Karpas-422 (cell line): ENCODE measurements at regions not wholly inside any gene's neighbourhood (a gene's known extent, or its start where the extent isn't known, plus 50 kb on each side); places are given as distances from the start of the nearest gene placed in this dataset.

Experiments
- DNase-seq: peaks from one replicate; pipeline ENCODE4 v3.0.0-alpha.2; 2015
- H2AFZ ChIP-seq: fragments of 200-600 bp; sonication (generic); 2 replicates; pipeline ENCODE4 v1.6.1; 2014; ENCODE audit warnings: antibody characterized with exemption, low read length, mixed read lengths
- H3K27ac ChIP-seq: fragments of 200-600 bp; sonication (generic); 2 replicates; pipeline ENCODE4 v1.5.1; 2014; ENCODE audit warnings: mild to moderate bottlenecking, low read length, moderate library complexity
- H3K27me3 ChIP-seq: fragments of 200-600 bp; sonication (generic); 2 replicates; pipeline ENCODE4 v1.6.1; 2014; ENCODE audit warnings: low read length, mixed read lengths
- H3K36me3 ChIP-seq: fragments of 200-600 bp; sonication (generic); 2 replicates; pipeline ENCODE4 v1.6.1; 2014; ENCODE audit warnings: low read length, mixed read lengths; ENCODE audit not compliant: insufficient read depth
- H3K4me1 ChIP-seq: fragments of 200-600 bp; sonication (generic); 2 replicates; pipeline ENCODE4 v1.6.1; 2014; ENCODE audit warnings: mild to moderate bottlenecking, low read length, mixed read lengths
- H3K4me2 ChIP-seq: fragments of 200-600 bp; sonication (generic); 2 replicates; pipeline ENCODE4 v1.6.1; 2014; ENCODE audit warnings: low read length, low read depth, mild to moderate bottlenecking; ENCODE audit not compliant: poor library complexity, severe bottlenecking
- H3K4me3 ChIP-seq: fragments of 200-600 bp; sonication (generic); 2 replicates; pipeline ENCODE4 v1.5.1; 2014; ENCODE audit warnings: mild to moderate bottlenecking, antibody characterized with exemption, low read length, mixed read lengths
- H3K79me2 ChIP-seq: fragments of 200-600 bp; sonication (generic); 2 replicates; pipeline ENCODE4 v1.6.1; 2014; ENCODE audit warnings: mild to moderate bottlenecking, low read length, mixed read lengths
- H3K9ac ChIP-seq: fragments of 200-600 bp; sonication (generic); 2 replicates; pipeline ENCODE4 v1.6.0; 2014; ENCODE audit warnings: low read length
- H3K9me2 ChIP-seq: fragments of 200-600 bp; sonication (generic), shearing (Covaris generic); replicated peaks from 2 replicates; pipeline ENCODE4 v1.6.0; 2014; ENCODE audit warnings: mild to moderate bottlenecking, low read length, moderate library complexity; ENCODE audit not compliant: insufficient read depth
- H3K9me3 ChIP-seq: fragments of 300-700, 200-600 bp; sonication (generic); 2 replicates; pipeline ENCODE4 v1.6.1; 2014; ENCODE audit warnings: low read length, mixed read lengths
- H4K20me1 ChIP-seq: fragments of 200-600 bp; sonication (generic); 2 replicates; pipeline ENCODE4 v1.6.1; 2014; ENCODE audit warnings: mild to moderate bottlenecking, antibody characterized with exemption, low read length, low read depth; ENCODE audit not compliant: insufficient read depth

- no peak for DNase-seq
Measured at GRCh38 chrX:151476604-151477303, 79.7 kb downstream of the VMA21 start.

GRCh38 chrX:151478058-151478457 lies 81.1 kb downstream of the VMA21 start:
- no peaks in the 10 kb centered on the region; the same call in 1 of the 2 replicates for H3K9me3 ChIP-seq
- H2AFZ ChIP-seq, result no peak overlapping the region
- H3K36me3 ChIP-seq, result no peaks in the 10 kb centered on the region
- H3K9me2 ChIP-seq, result no peaks in the 10 kb centered on the region
- no peaks in the 10 kb centered on the region for H3K27me3 ChIP-seq
- H3K9ac ChIP-seq, result no peak overlapping the region
- H3K4me3 ChIP-seq, result no peak overlapping the region
- no peak overlapping the region for H3K4me2 ChIP-seq
- H3K27ac ChIP-seq, result no peak overlapping the region
- H4K20me1 ChIP-seq, result no peaks in the 10 kb centered on the region
- no peaks in the 10 kb centered on the region for H3K4me1 ChIP-seq
- H3K79me2 ChIP-seq, result no peaks in the 10 kb centered on the region
- DNase-seq, result no peak

More at GRCh38 chrX:151476604-151477303, 79.7 kb downstream of the VMA21 start:
- H3K9ac ChIP-seq, result no peak overlapping the region
- H3K4me1 ChIP-seq, result no peaks in the 10 kb centered on the region
- no peak overlapping the region for H3K4me3 ChIP-seq
- H3K36me3 ChIP-seq, result no peaks in the 10 kb centered on the region
- H4K20me1 ChIP-seq, result no peaks in the 10 kb centered on the region
- H3K4me2 ChIP-seq, result no peak overlapping the region
- H2AFZ ChIP-seq, result no peak overlapping the region
- H3K27ac ChIP-seq, result no peak overlapping the region
- no peaks in the 10 kb centered on the region for H3K9me2 ChIP-seq
- no peaks in the 10 kb centered on the region for H3K27me3 ChIP-seq
- H3K79me2 ChIP-seq, result no peaks in the 10 kb centered on the region
- no peaks in the 10 kb centered on the region for H3K9me3 ChIP-seq

GRCh38 chrX:151488677-151489076 lies 74.8 kb upstream of the PASD1 start:
- Histone ChIP-seq H2AFZ (no peak overlapping the region), H3K4me2 (no peak overlapping the region), H4K20me1 (no peaks in the 10 kb centered on the region), H3K9ac (no peak overlapping the region), H3K9me2 (no peaks in the 10 kb centered on the region), H3K27ac (no peak overlapping the region), H3K4me1 (no peaks in the 10 kb centered on the region), H3K27me3 (no peaks in the 10 kb centered on the region), H3K79me2 (no peaks in the 10 kb centered on the region), H3K36me3 (no peaks in the 10 kb centered on the region), H3K4me3 (no peak overlapping the region), H3K9me3 (no peaks in the 10 kb centered on the region)
- DNase-seq, result peak; percentile 72

DNA sequence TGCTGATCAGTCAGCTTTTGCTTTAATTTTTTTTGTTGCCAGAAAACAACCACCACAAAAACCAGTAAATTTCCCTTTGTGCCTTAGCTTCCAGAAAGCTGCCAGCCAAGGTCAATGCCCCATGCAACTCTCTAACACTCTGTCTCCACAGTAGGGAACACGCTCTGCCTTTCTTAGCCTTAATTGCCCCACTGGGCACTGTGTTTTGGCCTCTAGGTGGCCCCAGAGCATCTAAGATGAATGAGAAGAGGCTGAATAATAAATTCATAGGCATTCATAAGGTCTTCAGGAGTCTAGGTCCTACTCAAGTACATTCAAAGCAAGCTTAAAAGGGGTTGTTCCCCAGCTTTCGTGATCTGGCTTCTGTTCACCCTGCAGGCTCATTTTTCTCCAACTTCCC lies 57.7 kb upstream of the PASD1 start:
- Histone ChIP-seq H3K4me3 (no peak overlapping the region), H3K79me2 (no peaks in the 10 kb centered on the region), H3K27me3 (no peaks in the 10 kb centered on the region), H3K27ac (no peak overlapping the region), H2AFZ (no peak overlapping the region), H3K4me2 (no peak overlapping the region), H3K9me2 (no peaks in the 10 kb centered on the region), H3K4me1 (no peaks in the 10 kb centered on the region), H3K36me3 (no peaks in the 10 kb centered on the region), H4K20me1 (no peaks in the 10 kb centered on the region), H3K9me3 (no peaks in the 10 kb centered on the region), H3K9ac (no peak overlapping the region)
- DNase-seq, result peak; percentile 82

GRCh38 chrX:151510203-151510602 lies 53.3 kb upstream of the PASD1 start:
- Histone ChIP-seq H3K9me2 (no peaks in the 10 kb centered on the region), H3K27me3 (no peaks in the 10 kb centered on the region), H2AFZ (no peak overlapping the region), H3K4me1 (no peaks in the 10 kb centered on the region), H3K79me2 (no peaks in the 10 kb centered on the region), H3K9ac (no peak overlapping the region), H3K4me2 (no peak overlapping the region), H3K4me3 (no peak overlapping the region), H3K36me3 (no peaks in the 10 kb centered on the region), H4K20me1 (no peaks in the 10 kb centered on the region), H3K27ac (no peak overlapping the region), H3K9me3 (no peaks in the 10 kb centered on the region)
- no peak for DNase-seq

GRCh38 chrX:151513472-151513871 lies 50.0 kb upstream of the PASD1 start:
- no peak for DNase-seq
- no peaks in the 10 kb centered on the region for H3K9me2 ChIP-seq

More at GRCh38 chrX:151513472-151513871, 50.0 kb upstream of the PASD1 start:
- no peak overlapping the region for H3K9ac ChIP-seq
- H3K9me3 ChIP-seq, result no peaks in the 10 kb centered on the region
- no peak overlapping the region for H3K4me3 ChIP-seq
- no peak overlapping the region for H3K4me2 ChIP-seq
- H3K79me2 ChIP-seq, result no peaks in the 10 kb centered on the region
- no peak overlapping the region for H2AFZ ChIP-seq
- no peak overlapping the region for H3K27ac ChIP-seq
- H3K36me3 ChIP-seq, result no peaks in the 10 kb centered on the region
- no peaks in the 10 kb centered on the region for H4K20me1 ChIP-seq
- H3K4me1 ChIP-seq, result no peaks in the 10 kb centered on the region
- H3K27me3 ChIP-seq, result no peaks in the 10 kb centered on the region
